ENCODE measurements at regions not wholly inside any gene's neighbourhood (a gene's known extent, or its start where the extent isn't known, plus 50 kb on each side); places are given as distances from the start of the nearest gene placed in this dataset.

- intact Hi-C loops (cut with micrococcal nuclease), result no loop called here
- H3K4me2 ChIP-seq (replicated peaks; ENCODE audit: low read depth, low read length, poor library complexity, severe bottlenecking), result no peak overlapping the region
- no peaks in the 10 kb centered on the region for H3K79me2 ChIP-seq (ENCODE audit: control insufficient read depth, insufficient read depth, low read length)
- no peak overlapping the region for H3K27ac Mint-ChIP-seq
- no peak overlapping the region for H3K4me3 ChIP-seq (ENCODE audit: control extremely low read depth in 1 of 5, extremely low read depth in 1 of 5, insufficient read depth in 1 of 5, low read depth in 2 of 5, low read length in 4 of 5)
- ATAC-seq (ENCODE audit: low read depth) (no peak), DNase-seq (no peak)
- no peaks in the 10 kb centered on the region for H3K4me1 ChIP-seq (ENCODE audit: control insufficient read depth in 2 of 2, insufficient read depth in 2 of 2, low read length in 2 of 2)
- WGBS (ENCODE audit: insufficient coverage), result 92% methylated on average over 11 of the region's 16 CpGs
- POLR2A ChIA-PET, result no interaction called here
- H3K27ac ChIP-seq (ENCODE audit: low read length in 2 of 2), result no peak overlapping the region
- H2AFZ ChIP-seq (ENCODE audit: insufficient read depth, low read depth, low read length, poor library complexity, severe bottlenecking), result no peak overlapping the region
- CTCF ChIA-PET, result no interaction called here
- H3K9me3 Mint-ChIP-seq (ENCODE audit: insufficient read depth), result no peaks in the 10 kb centered on the region
- H3K4me1 Mint-ChIP-seq, result no peaks in the 10 kb centered on the region
- H4K20me1 ChIP-seq (ENCODE audit: control insufficient read depth, insufficient read depth, low read length, poor library complexity, severe bottlenecking), result no peaks in the 10 kb centered on the region
- H3K27me3 ChIP-seq (replicated peaks in 1 of 4; ENCODE audit: control extremely low read depth in 1 of 4, control insufficient read depth in 3 of 4, insufficient read depth in 4 of 4, low read length in 3 of 4), result peaks cover 0 to 5% (median 0%) of the 10 kb centered on the region in 4 experiments
- no peaks in the 10 kb centered on the region for H3K9me3 ChIP-seq (ENCODE audit: control extremely low read depth in 1 of 3, control insufficient read depth in 2 of 3, insufficient read depth in 1 of 3, low read length in 2 of 3)
- H3K36me3 ChIP-seq (replicated peaks in 1 of 2; ENCODE audit: control extremely low read depth in 1 of 2, control insufficient read depth in 1 of 2, extremely low read depth in 1 of 2, insufficient read depth in 2 of 2, low read length in 1 of 2), result no peaks in the 10 kb centered on the region
- TF ChIP-seq EZH2 (IDR thresholded peaks at IDR 0.05; ENCODE audit: borderline replicate concordance, insufficient read depth, low read depth, low read length, poor library complexity, severe bottlenecking), result no peak
- TF ChIP-seq CTCF (IDR thresholded peaks at IDR 0.05), result no peak
- no peak overlapping the region for H3K4me3 Mint-ChIP-seq
- H3K9ac ChIP-seq (ENCODE audit: low read length), result no peak overlapping the region
- peaks cover 21% of the 10 kb centered on the region for H3K27me3 Mint-ChIP-seq
Observed at GRCh38 chr7:25752967-25753791, 398.8 kb upstream of the NFE2L3 start.

- H3K9me3 ChIP-seq (ENCODE audit: control extremely low read depth in 1 of 3, control insufficient read depth in 2 of 3, insufficient read depth in 1 of 3, low read length in 2 of 3), result no peaks in the 10 kb centered on the region
- H3K4me3 ChIP-seq (ENCODE audit: control extremely low read depth in 1 of 5, extremely low read depth in 1 of 5, insufficient read depth in 1 of 5, low read depth in 2 of 5, low read length in 4 of 5), result no peak overlapping the region
- H3K9ac ChIP-seq (ENCODE audit: low read length), result no peak overlapping the region
- WGBS (ENCODE audit: insufficient coverage), result 91% methylated on average over 10 of the region's 10 CpGs
- CTCF ChIA-PET, result no interaction called here
- DNase-seq (no peak), ATAC-seq (ENCODE audit: low read depth) (no peak)
- no peaks in the 10 kb centered on the region for H3K4me1 ChIP-seq (ENCODE audit: control insufficient read depth in 2 of 2, insufficient read depth in 2 of 2, low read length in 2 of 2)
- TF ChIP-seq CTCF (IDR thresholded peaks at IDR 0.05), result no peak
- TF ChIP-seq EZH2 (IDR thresholded peaks at IDR 0.05; ENCODE audit: borderline replicate concordance, insufficient read depth, low read depth, low read length, poor library complexity, severe bottlenecking), result no peak
- POLR2A ChIA-PET, result no interaction called here
- no peak overlapping the region for H3K27ac Mint-ChIP-seq
- intact Hi-C loops (cut with micrococcal nuclease), result no loop called here
- no peak overlapping the region for H3K4me3 Mint-ChIP-seq
- no peak overlapping the region for H2AFZ ChIP-seq (ENCODE audit: insufficient read depth, low read depth, low read length, poor library complexity, severe bottlenecking)
- H3K27me3 ChIP-seq (replicated peaks in 1 of 4; ENCODE audit: control extremely low read depth in 1 of 4, control insufficient read depth in 3 of 4, insufficient read depth in 4 of 4, low read length in 3 of 4), result peaks cover 0 to 5% (median 0%) of the 10 kb centered on the region in 4 experiments
- peaks cover 23% of the 10 kb centered on the region for H3K27me3 Mint-ChIP-seq
- H3K36me3 ChIP-seq (replicated peaks in 1 of 2; ENCODE audit: control extremely low read depth in 1 of 2, control insufficient read depth in 1 of 2, extremely low read depth in 1 of 2, insufficient read depth in 2 of 2, low read length in 1 of 2), result no peaks in the 10 kb centered on the region
- H3K4me2 ChIP-seq (replicated peaks; ENCODE audit: low read depth, low read length, poor library complexity, severe bottlenecking), result no peak overlapping the region
- no peaks in the 10 kb centered on the region for H3K4me1 Mint-ChIP-seq
- H3K79me2 ChIP-seq (ENCODE audit: control insufficient read depth, insufficient read depth, low read length), result no peaks in the 10 kb centered on the region
- no peaks in the 10 kb centered on the region for H3K9me3 Mint-ChIP-seq (ENCODE audit: insufficient read depth)
- no peak overlapping the region for H3K27ac ChIP-seq (ENCODE audit: low read length in 2 of 2)
- H4K20me1 ChIP-seq (ENCODE audit: control insufficient read depth, insufficient read depth, low read length, poor library complexity, severe bottlenecking), result no peaks in the 10 kb centered on the region
Observed at GRCh38 chr7:25753837-25754236, 398.2 kb upstream of the NFE2L3 start.
